ENCODE measurements at regions not wholly inside any gene's neighbourhood (a gene's known extent, or its start where the extent isn't known, plus 50 kb on each side); places are given as distances from the start of the nearest gene placed in this dataset.

GRCh38 chr13:63149375-63149774, 1733.7 kb upstream of the PCDH20 start:
- no peak for TF ChIP-seq CTCF (IDR thresholded peaks at IDR 0.05 in 4 of 5, conservative IDR thresholded peaks at IDR 0.05 in 1 of 5)
- TF ChIP-seq POLR2A (IDR thresholded peaks at IDR 0.05) = no peak

All from gastrocnemius medialis (tissue), 4 donors.